GM18520 (cell line): ENCODE measurements at regions not wholly inside any gene's neighbourhood (a gene's known extent, or its start where the extent isn't known, plus 50 kb on each side); places are given as distances from the start of the nearest gene placed in this dataset.
"Not testable (repeated sequence)": the region's sequence is repeated elsewhere in the genome, so short reads cannot be mapped to it uniquely, and the experiment has no call there.

Source experiments
- ATAC-seq: cut with Tn5 transposase; IDR thresholded peaks from one replicate; pipeline ENCODE4 v1.9.1; 2021; ENCODE audit not compliant: unreplicated experiment

DNA sequence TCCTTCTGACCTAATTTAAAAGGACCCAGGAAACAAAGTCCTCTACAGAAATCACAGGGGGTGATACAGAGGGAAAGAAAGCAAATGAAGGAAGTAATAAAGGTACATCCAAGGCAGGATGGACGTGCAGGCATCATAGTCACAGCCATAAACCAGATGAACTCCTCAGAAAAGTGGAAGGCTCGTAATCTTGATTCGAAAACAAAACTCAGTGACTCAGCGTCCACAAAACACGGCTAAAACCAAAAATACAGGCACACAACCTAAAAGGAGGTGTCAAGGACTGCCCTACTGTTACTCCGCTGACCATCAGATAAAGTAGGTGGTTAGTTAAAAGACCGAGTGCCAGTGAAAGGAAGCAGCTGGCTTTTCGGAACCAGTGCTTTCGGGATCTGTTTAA is 81.5 kb downstream of the TRIM69 start:
- ATAC-seq: not testable (repeated sequence)

DNA sequence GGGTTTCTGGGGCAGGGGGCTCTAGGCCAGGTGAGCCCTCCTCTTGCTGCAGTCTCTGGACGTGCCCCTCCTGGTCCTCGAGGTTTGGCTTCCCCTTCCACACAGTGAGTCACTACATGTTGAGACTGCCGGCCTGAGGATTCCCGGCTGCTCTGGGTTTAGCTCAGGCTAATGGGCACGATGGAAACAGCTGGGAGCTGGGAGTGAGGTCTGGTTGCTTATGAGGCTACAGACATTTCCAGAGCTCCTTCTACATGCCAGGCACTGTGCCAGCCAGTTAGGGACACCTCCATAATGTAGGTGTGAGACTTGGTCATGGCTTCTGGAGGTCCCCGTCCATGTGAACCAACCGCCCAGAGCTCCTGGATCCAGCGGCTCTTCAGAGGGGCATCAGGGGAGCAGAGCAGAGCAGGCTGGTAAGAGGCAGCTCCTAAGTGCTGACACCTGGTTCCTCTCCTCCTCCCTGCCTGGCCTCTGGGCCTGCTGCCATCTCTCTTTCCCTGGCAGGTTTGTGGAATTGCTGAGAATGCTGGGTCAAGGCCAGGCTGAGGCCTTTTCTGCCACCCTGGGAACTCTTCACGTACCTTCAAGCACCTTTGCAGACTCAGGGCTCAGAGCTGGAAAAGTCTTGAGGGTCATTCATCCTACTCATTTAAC is 83.1 kb downstream of the TRIM69 start:
- not testable (repeated sequence) for ATAC-seq

DNA sequence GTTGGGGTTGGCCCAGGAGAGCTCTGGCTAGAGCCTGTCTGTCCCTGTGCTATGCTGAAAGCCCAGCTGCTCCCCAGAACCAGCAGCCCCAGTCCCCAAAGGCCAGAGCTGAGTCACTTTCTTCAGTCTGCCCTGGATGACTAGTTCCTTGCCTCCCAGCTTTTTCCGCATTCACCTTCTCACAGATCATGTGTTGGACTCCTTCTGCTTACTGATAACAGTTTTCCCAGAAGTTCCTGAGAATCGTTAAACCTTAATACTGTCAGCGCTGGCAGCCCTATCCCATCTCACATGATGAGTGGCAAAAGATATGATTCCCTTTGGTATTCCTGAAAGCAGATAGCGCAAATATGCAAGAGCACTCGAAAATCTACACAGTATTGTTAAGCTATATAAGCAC is 84.2 kb downstream of the TRIM69 start:
- ATAC-seq: not testable (repeated sequence)

DNA sequence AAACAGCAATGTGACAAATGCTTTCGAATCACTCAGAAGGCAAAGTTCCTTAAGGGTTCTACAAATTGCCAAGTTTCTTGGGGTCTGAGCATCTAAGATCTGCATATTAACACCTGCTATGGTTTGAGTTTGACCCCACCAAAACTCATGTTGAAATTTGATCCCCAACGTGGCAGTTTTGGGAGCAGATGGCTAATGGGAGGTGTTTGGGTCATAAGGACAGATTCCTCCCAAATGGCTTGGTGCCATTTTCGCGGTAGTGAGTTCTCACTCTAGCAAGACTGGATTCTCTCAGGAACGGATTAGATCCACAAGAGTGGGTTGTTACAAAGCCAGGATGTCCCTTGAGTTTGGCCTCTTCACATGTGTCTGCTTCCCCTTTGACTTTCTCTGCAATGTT is 84.6 kb downstream of the TRIM69 start:
- not testable (repeated sequence) for ATAC-seq

DNA sequence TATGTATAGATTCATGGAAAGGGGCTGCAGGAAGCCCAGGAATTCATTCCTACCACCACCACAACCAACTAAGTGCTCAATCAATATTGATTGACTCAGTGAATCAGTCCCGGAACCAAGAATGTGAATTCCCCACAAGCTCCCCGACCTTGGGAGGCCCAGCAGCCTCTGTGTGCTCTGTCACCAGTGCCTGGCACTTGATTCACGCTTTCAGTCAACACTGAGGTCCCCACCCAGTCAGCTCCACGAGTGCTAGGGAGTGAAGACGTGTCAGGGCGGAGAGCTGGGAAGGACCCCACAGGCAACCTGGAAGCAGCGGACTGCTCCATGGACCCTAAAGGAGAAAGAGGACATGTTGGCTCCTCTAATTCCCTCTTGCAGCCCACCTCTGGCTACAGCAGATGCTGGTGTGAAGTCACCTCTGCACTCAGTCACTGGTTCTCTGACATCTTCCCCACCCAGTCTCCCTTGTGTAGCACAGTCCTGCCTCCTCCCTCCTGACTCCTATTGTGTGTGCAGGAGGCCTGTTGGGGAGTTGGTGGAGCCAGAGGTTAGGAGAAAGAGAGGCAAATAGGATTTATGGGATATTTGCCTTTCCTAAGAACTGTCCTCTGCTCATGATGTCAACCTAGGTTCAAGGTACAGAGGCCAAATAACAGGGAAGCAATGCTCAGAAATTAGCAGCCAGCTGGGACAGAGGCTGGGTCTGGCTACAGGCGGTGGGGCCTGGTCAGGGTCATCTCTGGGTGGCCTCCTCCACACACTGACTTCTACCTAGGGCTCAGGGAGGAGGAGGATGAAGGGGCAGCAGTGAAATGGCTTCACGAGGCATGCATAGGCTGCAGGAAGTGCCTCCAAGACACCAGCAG is 88.2 kb downstream of the TRIM69 start:
- ATAC-seq: not testable (repeated sequence)

DNA sequence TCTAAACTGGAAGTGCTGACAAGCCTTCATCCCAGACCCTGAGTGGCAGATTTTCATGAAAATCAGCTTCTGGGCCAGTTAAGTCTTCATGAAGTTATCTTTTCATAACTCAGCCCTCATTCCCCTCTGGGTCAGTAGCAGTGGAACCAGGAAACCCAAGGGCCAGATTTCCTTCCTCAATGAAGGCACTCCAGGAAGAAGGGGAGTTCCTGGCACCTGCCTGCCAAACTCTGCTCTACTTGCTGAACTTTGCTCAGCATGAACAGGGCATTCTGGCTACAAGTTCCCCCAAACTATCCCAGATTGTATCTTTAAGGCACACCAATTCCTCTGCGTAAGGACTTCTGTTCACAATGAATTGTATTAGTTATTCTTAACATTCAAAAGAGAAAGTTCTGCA is 90.3 kb downstream of the TRIM69 start:
- ATAC-seq: not testable (repeated sequence)

DNA sequence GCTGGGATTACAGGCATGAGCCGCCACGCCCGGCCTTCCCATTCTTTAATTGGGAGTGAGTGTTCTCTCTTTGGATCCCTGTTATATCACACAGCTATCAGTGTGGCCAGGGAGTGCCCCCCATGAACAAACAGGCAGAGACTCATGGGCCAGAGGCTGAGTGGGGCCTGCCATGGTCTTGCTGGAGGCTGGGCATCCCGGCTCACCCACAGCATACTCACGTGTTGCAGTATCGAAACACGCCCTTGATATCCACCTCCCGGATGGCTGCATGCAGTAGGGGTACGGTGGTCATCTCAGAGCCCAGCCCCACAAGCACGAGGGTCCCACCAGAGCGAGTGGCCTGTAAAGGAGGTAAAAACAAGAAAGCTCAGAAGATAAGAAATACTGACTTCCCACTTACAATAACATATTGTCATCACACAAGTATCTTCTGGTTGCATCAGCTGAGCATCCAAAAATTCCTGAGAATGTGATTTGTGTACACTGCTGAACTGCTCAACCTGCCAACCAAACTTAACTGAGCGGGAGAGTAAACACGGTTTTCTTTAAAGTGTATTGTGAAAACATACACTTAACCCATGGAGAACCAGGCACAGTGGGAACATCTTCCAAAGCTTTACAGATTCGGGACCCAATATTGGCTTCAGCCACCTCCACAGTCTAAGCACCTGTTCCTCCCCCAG is 92.0 kb downstream of the TRIM69 start:
- ATAC-seq: not testable (repeated sequence)

DNA sequence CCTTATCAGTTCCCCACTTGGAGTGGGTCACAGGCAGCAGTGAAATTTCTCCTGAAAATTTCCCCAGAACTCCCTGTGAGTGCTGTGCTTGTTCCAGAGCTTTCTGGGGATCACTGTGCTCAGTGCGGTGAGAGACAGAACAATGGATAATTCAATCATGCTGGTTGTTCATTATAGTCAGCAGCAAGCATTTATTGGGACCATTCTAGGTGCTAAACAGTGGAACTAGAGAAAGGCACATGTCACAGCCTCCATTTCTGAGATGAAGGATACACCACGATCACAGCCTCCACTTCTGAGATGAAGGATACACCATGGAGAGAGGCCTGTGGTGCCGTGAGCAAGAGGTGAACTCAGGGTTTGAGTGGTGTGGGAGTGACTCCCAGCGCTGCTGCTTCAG is 92.8 kb downstream of the TRIM69 start:
- not testable (repeated sequence) for ATAC-seq

DNA sequence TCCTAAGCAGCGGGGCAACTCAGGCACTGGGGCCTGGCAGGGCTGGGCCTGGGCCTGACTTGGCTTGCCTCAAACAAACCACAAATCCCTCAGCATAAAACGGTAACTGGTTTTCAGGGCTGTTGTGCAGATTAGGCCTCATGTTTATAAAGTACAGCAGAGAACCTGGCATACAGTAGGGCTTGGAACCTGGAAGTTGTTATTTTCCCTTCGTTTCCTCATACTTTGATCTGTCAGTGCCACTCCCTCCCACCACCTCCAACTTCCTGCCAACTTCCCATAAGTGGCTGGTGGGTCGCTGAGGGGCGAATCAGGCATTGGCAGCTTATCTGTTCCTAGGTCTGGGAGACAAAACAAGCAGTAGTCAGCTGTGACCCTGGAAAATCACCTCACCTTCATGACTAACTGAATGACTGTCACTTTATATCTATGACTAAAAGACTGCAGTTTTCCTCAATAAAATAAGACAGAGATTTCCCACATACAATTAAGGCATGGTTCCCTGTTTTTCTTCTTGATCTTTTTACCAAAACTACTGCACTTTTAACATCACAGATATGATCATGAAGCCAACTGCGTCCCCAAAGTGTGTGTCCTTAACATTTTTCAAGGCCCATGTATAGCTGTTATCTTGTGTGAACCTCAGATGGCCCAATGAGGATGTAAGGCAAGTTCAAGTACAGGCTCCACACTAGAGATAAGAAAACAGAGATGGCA is 94.5 kb downstream of the TRIM69 start:
- ATAC-seq: not testable (repeated sequence)

DNA sequence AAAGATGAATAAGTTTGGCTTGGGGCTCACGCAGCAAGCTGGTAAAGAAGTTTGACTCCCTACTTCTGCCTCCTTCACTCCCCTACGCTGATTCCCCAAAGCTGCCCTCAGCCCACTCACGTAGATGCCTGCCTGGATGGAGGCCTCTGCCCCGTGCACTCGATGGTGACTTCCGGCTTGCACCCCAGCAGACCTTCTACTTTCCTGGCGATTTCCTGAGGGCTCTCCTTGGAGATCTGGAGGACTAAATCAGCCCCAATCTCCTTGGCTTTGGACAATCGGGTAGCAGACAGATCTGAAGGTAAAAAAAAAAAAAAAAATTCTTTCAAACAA is 95.0 kb downstream of the TRIM69 start:
- ATAC-seq: not testable (repeated sequence)

DNA sequence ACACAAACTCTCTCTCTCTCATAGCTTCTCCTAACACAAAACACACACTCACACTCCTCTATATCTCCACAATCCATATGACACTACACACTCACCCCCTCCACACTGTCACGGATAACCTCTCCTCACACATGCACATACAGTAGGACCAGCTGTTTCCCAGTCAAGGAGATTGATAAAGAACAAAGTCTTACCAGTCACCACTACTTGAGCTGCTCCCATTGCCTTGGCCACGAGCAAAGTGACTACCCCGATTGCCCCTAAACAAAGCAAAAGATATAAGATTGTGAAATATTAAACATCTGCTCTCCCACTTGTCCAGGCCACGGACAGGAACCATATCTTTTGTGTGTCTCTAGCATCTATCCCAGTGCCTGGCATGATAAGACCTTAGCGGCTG is 95.8 kb downstream of the TRIM69 start:
- ATAC-seq: not testable (repeated sequence)

DNA sequence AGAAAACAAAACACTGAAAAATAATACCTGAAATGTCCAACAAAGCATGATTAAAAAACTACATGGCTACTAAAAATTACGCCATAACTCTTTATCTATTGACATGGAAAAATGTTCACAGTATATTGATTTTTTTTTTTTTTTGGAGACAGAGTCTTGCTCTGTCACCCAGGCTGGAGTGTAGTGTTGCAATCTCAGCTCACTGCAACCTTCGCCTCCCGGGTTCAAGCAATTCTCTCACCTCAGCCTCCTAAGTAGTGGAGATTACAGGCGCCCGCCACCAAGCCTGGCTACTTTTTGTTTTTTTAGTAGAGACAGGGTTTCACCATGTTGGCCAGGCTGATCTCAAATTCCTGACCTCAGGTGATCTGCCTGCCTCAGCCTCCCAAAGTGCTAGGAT is 96.8 kb downstream of the TRIM69 start:
- not testable (repeated sequence) for ATAC-seq

DNA sequence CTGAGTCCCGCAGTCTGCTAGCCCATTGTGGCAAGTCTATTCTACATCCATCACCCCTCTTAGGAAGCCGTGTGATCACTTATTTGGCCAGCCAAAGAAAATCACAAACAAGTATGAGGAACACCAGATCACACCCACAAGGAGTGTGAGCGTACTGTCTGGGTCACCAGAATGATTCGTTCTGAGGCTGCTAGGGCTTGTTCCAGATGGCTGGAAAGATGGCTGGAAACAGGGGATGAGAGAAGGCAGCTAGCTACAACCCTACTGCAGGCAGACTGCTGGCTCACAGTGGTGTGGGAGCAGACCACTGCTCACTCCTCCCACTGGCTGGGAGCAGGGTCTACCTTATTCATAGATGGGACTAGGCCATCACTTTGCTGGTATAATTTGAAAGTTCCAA is 97.4 kb downstream of the TRIM69 start:
- not testable (repeated sequence) for ATAC-seq

DNA sequence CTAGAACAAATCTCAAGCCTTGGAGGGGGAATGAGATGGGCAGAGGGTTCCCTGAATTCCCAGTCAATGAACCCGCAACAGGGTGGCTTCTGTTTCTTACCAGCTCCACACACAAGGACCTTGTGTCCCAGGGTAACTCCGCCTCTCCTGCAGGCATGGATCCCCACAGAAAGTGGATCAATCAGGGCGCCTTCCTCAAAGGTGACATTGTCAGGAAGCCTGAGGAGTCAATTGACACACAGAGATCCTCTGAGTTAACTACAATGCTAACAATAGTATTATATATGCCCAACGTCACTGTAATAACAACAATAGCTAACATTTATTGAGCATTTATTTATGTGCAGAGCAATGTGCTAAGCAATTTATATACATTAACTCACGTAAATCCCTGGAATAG is 98.8 kb downstream of the TRIM69 start:
- not testable (repeated sequence) for ATAC-seq

DNA sequence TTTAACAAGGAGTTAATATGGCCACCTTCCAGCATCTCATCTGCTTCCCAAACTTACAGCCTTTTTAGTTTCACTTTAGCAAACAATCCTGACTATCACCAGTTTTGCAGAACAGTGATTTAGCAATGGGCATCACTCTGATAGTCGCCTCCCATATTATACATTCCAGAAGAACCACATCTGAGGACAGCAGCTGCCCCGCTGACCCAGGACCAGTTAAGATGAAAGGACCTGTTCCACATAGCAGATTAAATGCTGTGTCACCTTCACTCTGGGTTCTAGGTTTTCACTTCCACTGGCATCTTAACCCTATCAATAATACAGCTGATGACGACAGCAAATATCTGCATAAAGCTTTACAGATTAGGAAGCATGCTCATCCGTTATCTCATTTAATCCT is 99.8 kb downstream of the TRIM69 start:
- ATAC-seq: no peak

DNA sequence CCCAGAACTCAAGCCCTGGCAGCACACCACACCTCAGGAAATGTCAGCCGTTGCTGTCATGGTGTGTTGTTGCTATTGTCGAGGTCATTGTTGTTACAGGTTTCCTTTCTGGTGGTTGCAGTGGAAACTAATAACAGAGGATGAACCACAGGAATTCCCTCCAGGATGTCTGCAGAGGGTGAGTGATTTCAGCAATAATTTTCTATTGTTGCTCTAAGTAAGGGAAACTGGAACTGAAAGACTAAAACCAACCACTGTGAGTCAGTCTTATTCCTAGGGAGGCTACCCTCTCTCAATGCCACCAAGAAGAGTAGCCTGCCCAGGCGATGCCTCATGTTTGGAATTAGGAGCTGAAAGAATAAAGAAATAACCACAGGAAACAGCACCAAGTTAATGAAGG is 102.6 kb downstream of the TRIM69 start:
- not testable (repeated sequence) for ATAC-seq

DNA sequence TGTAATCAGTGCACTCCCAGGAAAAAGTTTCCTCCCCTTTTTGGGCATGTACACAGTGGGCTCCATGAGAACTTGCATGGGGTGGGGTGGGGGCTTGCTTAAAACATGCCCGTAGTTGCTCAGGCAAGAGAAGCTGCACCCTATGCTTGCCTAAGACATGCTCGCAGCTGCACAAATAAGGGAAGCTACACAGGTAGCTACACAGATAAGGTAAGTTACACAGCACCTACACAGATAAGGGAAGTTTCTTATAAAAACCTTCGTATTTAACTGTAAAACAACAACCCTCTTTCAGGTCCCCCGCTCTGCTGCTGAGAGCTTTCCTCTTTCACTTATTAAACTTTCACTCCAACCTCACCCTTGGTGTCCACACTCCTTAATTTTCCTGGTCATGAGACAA is 105.4 kb downstream of the TRIM69 start:
- not testable (repeated sequence) for ATAC-seq

DNA sequence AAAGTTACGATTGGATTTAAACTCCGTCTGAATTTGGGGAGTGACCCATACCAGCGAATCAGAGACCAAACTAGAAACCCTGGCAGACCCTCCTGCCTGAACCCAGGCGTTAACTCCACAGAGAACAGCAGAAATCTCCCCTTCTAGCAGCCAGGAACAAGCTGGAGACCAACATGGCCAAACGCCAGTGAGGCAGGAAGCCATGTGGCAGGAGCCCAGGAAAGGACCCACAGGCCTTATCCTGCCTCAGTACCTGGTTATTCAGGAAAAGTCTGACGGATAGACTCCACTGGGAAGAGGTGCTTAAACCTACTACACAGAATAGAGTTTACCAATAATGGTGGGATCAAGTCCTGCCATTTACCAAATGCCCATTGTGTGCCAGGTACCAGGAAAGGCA is 106.6 kb downstream of the TRIM69 start:
- ATAC-seq: not testable (repeated sequence)

DNA sequence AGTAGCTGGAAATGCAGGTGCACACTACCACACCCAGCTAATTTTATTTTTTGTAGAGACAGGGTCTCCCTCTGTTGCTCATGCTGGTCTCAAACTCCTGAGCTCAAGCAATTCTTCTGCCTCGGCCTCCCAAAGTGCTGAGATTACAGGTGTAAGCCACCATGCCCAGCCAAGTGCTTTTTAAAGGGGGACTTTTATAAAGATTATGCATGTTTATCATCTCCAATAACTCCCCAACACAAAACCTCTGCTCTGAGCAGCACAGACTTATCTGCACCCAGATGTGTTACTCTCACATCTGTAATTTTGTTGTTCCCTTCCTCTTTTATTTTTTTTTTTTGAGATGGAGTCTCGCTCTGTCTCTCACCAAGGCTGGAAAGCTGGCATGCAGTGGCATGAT is 108.6 kb downstream of the TRIM69 start:
- ATAC-seq: not testable (repeated sequence)

DNA sequence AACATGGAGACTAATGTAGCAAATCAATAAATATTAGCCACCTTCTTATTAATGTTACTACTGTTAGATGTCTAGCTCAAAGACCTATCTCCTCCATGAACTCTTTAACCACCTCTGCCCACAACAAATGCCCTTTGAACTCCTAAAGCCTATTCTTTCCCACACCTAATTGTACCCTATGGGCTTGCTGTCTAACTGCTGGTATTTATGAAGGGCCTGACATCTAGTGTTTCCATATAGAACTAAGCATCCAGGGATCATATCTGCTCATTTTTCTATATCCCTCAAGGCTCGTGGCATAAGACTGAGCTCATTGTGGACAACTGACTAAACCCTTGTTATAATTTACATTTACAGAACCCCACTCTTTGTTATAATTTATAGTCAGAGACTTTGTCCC is 109.8 kb downstream of the TRIM69 start:
- not testable (repeated sequence) for ATAC-seq

DNA sequence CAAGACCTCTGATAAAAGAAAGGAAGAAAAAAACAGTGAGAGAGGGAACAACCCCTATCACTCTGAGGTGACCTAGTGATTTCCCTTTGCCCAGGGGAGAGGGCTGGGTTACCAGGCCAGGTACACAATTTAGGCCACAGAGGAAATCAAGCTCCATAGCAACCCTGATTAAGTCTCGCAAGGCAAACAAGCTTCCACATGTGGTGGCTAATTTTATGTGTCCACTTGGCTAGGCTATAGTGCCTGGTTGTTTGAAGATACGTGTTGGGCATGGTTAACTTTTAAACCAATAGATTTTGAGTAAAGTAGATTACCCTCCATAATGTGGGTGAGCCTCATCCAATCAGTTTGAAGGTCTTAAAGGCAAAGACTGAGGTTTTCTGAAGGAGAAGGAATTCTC is 108.9 kb upstream of the TERB2 start:
- ATAC-seq: not testable (repeated sequence)
